Adrenal gland (tissue), 9 donors: ENCODE measurements at regions not wholly inside any gene's neighbourhood (a gene's known extent, or its start where the extent isn't known, plus 50 kb on each side); places are given as distances from the start of the nearest gene placed in this dataset.

Experiments used
- DNase-seq, 7 donors: peaks; one replicate each; pipeline ENCODE4 v3.0.0-alpha.2; 2019 to 2020
- H3K27ac ChIP-seq, 5 donors: fragments of 200-600 bp; sonication (generic) in 4 of 5; 1 replicate in 3 of 5; 2 replicates in 2 of 5; pipeline versions ENCODE4 v1.5.1 to v1.8.0; 2016 to 2020; ENCODE audit warnings: mild to moderate bottlenecking in 1 of 5
- H3K27me3 ChIP-seq: fragments of 200-600 bp; 2 replicates; pipeline ENCODE4 v1.8.0; 2021
- H3K36me3 ChIP-seq, 2 donors: fragments of 200-600 bp; replicated peaks in 1 of 2; 1 replicate in 1 of 2; 2 replicates in 1 of 2; pipeline versions ENCODE4 v1.5.1 to v1.8.0; 2018 to 2022
- H3K4me1 ChIP-seq, 2 donors: fragments of 200-600 bp; replicated peaks in 1 of 2; 1 replicate in 1 of 2; 2 replicates in 1 of 2; pipeline versions ENCODE4 v1.5.1 to v1.8.0; 2018 to 2021
- H3K4me3 ChIP-seq, 4 donors: fragments of 200-600 bp; sonication (generic) in 3 of 4; one replicate each; pipeline ENCODE4 v1.5.1; 2016 to 2018
- H3K9me3 ChIP-seq, 3 donors: fragments of 200-600 bp; sonication (generic) in 1 of 3; replicated peaks in 1 of 3; 1 replicate in 2 of 3; 2 replicates in 1 of 3; pipeline versions ENCODE4 v1.5.1 to v1.8.0; 2016 to 2021
- CTCF ChIP-seq, 6 experiments: fragments of 450-650 bp in 4 of 6; fragments of 200-600 bp in 2 of 6; sonication (generic) in 1 of 6; IDR thresholded peaks; 1 replicate in 5 of 6; 2 replicates in 1 of 6; pipeline versions ENCODE4 v1.5.1 to v1.8.0; 2016 to 2021; ENCODE audit warnings: antibody characterized with exemption in 6 of 6, mild to moderate bottlenecking in 2 of 6, moderate library complexity in 1 of 6
- POLR2A ChIP-seq, 2 donors: fragments of 450-650 bp; IDR thresholded peaks; one replicate each; pipeline ENCODE4 v1.6.1; 2017; ENCODE audit warnings: antibody characterized with exemption in 2 of 2, mild to moderate bottlenecking in 2 of 2, moderate library complexity in 1 of 2
- WGBS, 4 donors: extraction: QIAGEN DNeasy Blood & Tissue Kit in 2 of 4; methylation state at CpG; one replicate each; pipeline versions ENCODE4 v1.1.5 to v1.1.7; 2013 to 2017; 5-methylcytosine and 5-hydroxymethylcytosine counted together
- intact Hi-C, 2 donors: fragments of 100-400 bp; cut with DNase I; formaldehyde crosslinking; loops; one replicate each; pipeline versions ENCODE4 v1.14.1 to v1.15.0; 2022 to 2023
- donor health status: healthy with polysubstance abuse.
- donor health status: Bipolar disorder and iron deficiency.
- donor health status: DM: yes; HTN: yes; CAD: no.
- donor health status: DM: no; HTN: no; CAD: no.
- donor health status: DM: no; HTN: no; CAD: no.

DNA sequence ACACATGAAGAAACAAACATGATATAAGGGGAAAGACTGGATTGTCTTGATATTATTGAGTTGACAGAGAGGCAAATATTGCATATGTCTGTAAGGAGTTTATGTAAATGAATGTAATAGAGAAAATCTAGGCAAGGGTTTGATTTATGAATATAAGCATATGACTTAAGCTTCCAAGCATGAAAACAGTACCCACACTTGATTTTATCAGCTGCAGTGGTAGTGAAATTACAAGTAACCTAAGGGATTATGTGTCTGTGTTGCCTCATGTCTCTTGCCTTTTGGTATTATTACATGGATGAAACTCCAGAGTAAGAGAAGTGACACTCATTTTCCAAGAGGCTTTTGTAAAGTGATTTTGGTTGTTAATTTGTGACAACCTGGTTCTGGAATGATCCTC, 1678.9 kb downstream of the KCNT2 start:
- no peaks in the 10 kb centered on the region for H3K9me3 ChIP-seq
- no peak overlapping the region for H3K27ac ChIP-seq
- no peaks in the 10 kb centered on the region for H3K4me1 ChIP-seq
- no peaks in the 10 kb centered on the region for H3K27me3 ChIP-seq
- DNase-seq: no peak
- intact Hi-C loops: no loop called here
- H3K36me3 ChIP-seq: no peaks in the 10 kb centered on the region
- TF ChIP-seq CTCF (IDR thresholded peaks at IDR 0.05) (no peak), POLR2A (IDR thresholded peaks at IDR 0.05) (no peak)
- H3K4me3 ChIP-seq: no peak overlapping the region

- H3K36me3 ChIP-seq: no peaks in the 10 kb centered on the region
- H3K27ac ChIP-seq: no peak overlapping the region
- intact Hi-C loops: no loop called here
- H3K4me3 ChIP-seq: no peak overlapping the region
- no peak for TF ChIP-seq POLR2A (IDR thresholded peaks at IDR 0.05)
- H3K9me3 ChIP-seq: no peaks in the 10 kb centered on the region
- H3K4me1 ChIP-seq: no peaks in the 10 kb centered on the region
- no peaks in the 10 kb centered on the region for H3K27me3 ChIP-seq
- WGBS, 4 donors: 72 to 92% (median 80%) methylated on average over 5 of the region's 5 CpGs
- no peak for DNase-seq
These were observed 1689.1 kb downstream of the KCNT2 start for GRCh38 chr1:194919146-194919545.

DNA sequence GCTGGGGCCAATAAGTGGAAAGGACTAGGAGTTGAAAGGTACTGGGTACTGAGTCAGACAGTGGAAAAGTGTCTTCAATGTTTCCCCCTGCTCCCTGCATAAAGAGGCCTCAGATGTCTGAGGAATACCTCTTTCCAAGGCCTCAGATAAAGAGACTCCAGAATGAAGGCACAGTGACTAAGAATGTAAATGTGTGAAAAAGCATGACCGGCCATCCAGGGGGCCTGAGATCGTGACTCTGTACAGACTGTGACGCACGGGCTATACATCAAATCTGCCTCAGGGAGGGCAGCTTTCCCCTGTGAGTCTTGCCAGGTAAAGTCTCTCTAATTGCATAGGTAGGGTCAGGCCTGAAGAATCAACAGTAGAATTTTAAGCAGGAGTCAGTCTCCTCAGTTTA, 1690.5 kb downstream of the KCNT2 start:
- Histone ChIP-seq H3K27me3 (no peaks in the 10 kb centered on the region), H3K36me3 (no peaks in the 10 kb centered on the region), H3K9me3 (no peaks in the 10 kb centered on the region), H3K4me3 (no peak overlapping the region), H3K4me1 (no peaks in the 10 kb centered on the region), H3K27ac (no peak overlapping the region)
- DNase-seq: no peak
- TF ChIP-seq POLR2A (IDR thresholded peaks at IDR 0.05) (no peak), CTCF (IDR thresholded peaks at IDR 0.05) (no peak)
- WGBS, 4 donors: 65 to 89% (median 76%) methylated on average over 4 of the region's 4 CpGs
- intact Hi-C loops: no loop called here

GRCh38 chr1:194908643-194909042, 1699.6 kb downstream of the KCNT2 start:
- 64 to 92% (median 74%) methylated on average over 1 of the region's 1 CpG for WGBS, 4 donors
- H3K27ac ChIP-seq: no peak overlapping the region
- no peaks in the 10 kb centered on the region for H3K4me1 ChIP-seq
- no peaks in the 10 kb centered on the region for H3K27me3 ChIP-seq
- no peaks in the 10 kb centered on the region for H3K36me3 ChIP-seq
- no peaks in the 10 kb centered on the region for H3K9me3 ChIP-seq
- DNase-seq: no peak
- intact Hi-C loops: no loop called here
- TF ChIP-seq POLR2A (IDR thresholded peaks at IDR 0.05): no peak
- TF ChIP-seq CTCF (IDR thresholded peaks at IDR 0.05): no peak
- no peak overlapping the region for H3K4me3 ChIP-seq

- no peaks in the 10 kb centered on the region for H3K27me3 ChIP-seq
- TF ChIP-seq CTCF (IDR thresholded peaks at IDR 0.05): no peak
- TF ChIP-seq POLR2A (IDR thresholded peaks at IDR 0.05): no peak
- no peak for DNase-seq
- H3K4me1 ChIP-seq: no peaks in the 10 kb centered on the region
- intact Hi-C loops: no loop called here
- no peak overlapping the region for H3K27ac ChIP-seq
- H3K4me3 ChIP-seq: no peak overlapping the region
- H3K36me3 ChIP-seq: no peaks in the 10 kb centered on the region
- 71 to 90% (median 77%) methylated on average over 4 of the region's 4 CpGs for WGBS, 4 donors
- no peaks in the 10 kb centered on the region for H3K9me3 ChIP-seq
These were observed 1704.7 kb downstream of the KCNT2 start for GRCh38 chr1:194903524-194903923.
